Tibial nerve (tissue), 4 donors: ENCODE measurements at regions not wholly inside any gene's neighbourhood (a gene's known extent, or its start where the extent isn't known, plus 50 kb on each side); places are given as distances from the start of the nearest gene placed in this dataset.

Experiments
- CTCF ChIP-seq, 5 experiments: fragments of 200-600 bp in 3 of 5; fragments of 450-650 bp in 2 of 5; sonication (generic) in 3 of 5; IDR thresholded peaks; one replicate each; pipeline ENCODE4 v1.5.1; 2016 to 2019; ENCODE audit warnings: antibody characterized with exemption in 5 of 5, mild to moderate bottlenecking in 3 of 5, moderate library complexity in 2 of 5
- EP300 ChIP-seq, 2 donors: sonication (generic); formaldehyde crosslinking; IDR thresholded peaks; one replicate each; pipeline ENCODE4 v1.6.1; 2017; ENCODE audit warnings: antibody characterized with exemption in 2 of 2, mild to moderate bottlenecking in 1 of 2
- POLR2A ChIP-seq, 2 donors: fragments of 450-650 bp; IDR thresholded peaks; one replicate each; pipeline ENCODE4 v1.6.1; 2017; ENCODE audit warnings: antibody characterized with exemption in 2 of 2, mild to moderate bottlenecking in 2 of 2, moderate library complexity in 2 of 2

- no peak for TF ChIP-seq EP300 (IDR thresholded peaks at IDR 0.05)
- TF ChIP-seq CTCF (IDR thresholded peaks at IDR 0.05): no peak
- no peak for TF ChIP-seq POLR2A (IDR thresholded peaks at IDR 0.05)
Observed at GRCh38 chr1:36624466-36624865, 141.8 kb upstream of the CSF3R start.
